Renal cortical epithelial cell (primary cell): ENCODE measurements at regions not wholly inside any gene's neighbourhood (a gene's known extent, or its start where the extent isn't known, plus 50 kb on each side); places are given as distances from the start of the nearest gene placed in this dataset.
"Not testable (repeated sequence)": the region's sequence is repeated elsewhere in the genome, so short reads cannot be mapped to it uniquely, and the experiment has no call there.

ENCODE experiments used
- DNase-seq: peaks from one replicate; pipeline ENCODE4 v3.0.0-alpha.2; 2011; ENCODE audit warnings: low read depth

GRCh38 chr6:119497988-119498727, 148.6 kb upstream of the MAN1A1 start:
- no peak for DNase-seq

- no peak for DNase-seq
Measured at GRCh38 chr6:119495230-119495683, 145.7 kb upstream of the MAN1A1 start.

GRCh38 chr6:119493980-119494379, 144.4 kb upstream of the MAN1A1 start:
- no peak for DNase-seq

- not testable (repeated sequence) for DNase-seq
Measured at GRCh38 chr6:119491112-119491511, 141.6 kb upstream of the MAN1A1 start.

GRCh38 chr6:119490050-119490449, 140.5 kb upstream of the MAN1A1 start:
- DNase-seq = not testable (repeated sequence)

- DNase-seq = peak; percentile 9
Measured at GRCh38 chr6:119484598-119484997, 135.0 kb upstream of the MAN1A1 start.

- no peak for DNase-seq
Measured at GRCh38 chr6:119483908-119484307, 134.3 kb upstream of the MAN1A1 start.

GRCh38 chr6:119482850-119483285, 133.3 kb upstream of the MAN1A1 start:
- no peak for DNase-seq

- DNase-seq = no peak
Measured at GRCh38 chr6:119481976-119482375, 132.4 kb upstream of the MAN1A1 start.

GRCh38 chr6:119480961-119481497, 131.5 kb upstream of the MAN1A1 start:
- DNase-seq = no peak

- DNase-seq = peak; percentile 59
Measured at GRCh38 chr6:119479860-119480655, 130.5 kb upstream of the MAN1A1 start.

- no peak for DNase-seq
Measured at GRCh38 chr6:119476554-119476953, 127.0 kb upstream of the MAN1A1 start.

GRCh38 chr6:119476024-119476423, 126.5 kb upstream of the MAN1A1 start:
- DNase-seq = no peak

- DNase-seq = no peak
Measured at GRCh38 chr6:119470893-119471542, 121.5 kb upstream of the MAN1A1 start.

- DNase-seq = peak; percentile 58
Measured at GRCh38 chr6:119467488-119468081, 118.0 kb upstream of the MAN1A1 start.

GRCh38 chr6:119466226-119466625, 116.7 kb upstream of the MAN1A1 start:
- no peak for DNase-seq

GRCh38 chr6:119463081-119463626, 113.6 kb upstream of the MAN1A1 start:
- no peak for DNase-seq

- no peak for DNase-seq
Measured at GRCh38 chr6:119461187-119461586, 111.6 kb upstream of the MAN1A1 start.

GRCh38 chr6:119459207-119459974, 109.8 kb upstream of the MAN1A1 start:
- no peak for DNase-seq

- DNase-seq = no peak
Measured at GRCh38 chr6:119454714-119455113, 105.2 kb upstream of the MAN1A1 start.
